Fibroblast of pulmonary artery (primary cell): ENCODE measurements at regions not wholly inside any gene's neighbourhood (a gene's known extent, or its start where the extent isn't known, plus 50 kb on each side); places are given as distances from the start of the nearest gene placed in this dataset.

Experiments used
- DNase-seq: peaks from one replicate; pipeline ENCODE4 v3.0.0-alpha.2; 2010; ENCODE audit warnings: low read depth
- H3K4me3 ChIP-seq: replicated peaks from 2 replicates; pipeline ENCODE4 v1.5.1; 2011; ENCODE audit warnings: low read depth, mild to moderate bottlenecking, control low read depth, low read length, moderate library complexity
- CTCF ChIP-seq: IDR thresholded peaks from 2 replicates; pipeline ENCODE4 v1.5.1; 2011; ENCODE audit warnings: mild to moderate bottlenecking, control low read depth, low read length, inconsistent platforms; ENCODE audit errors: missing control alignments

GRCh38 chr18:75563150-75563549 lies 135.6 kb upstream of the SMIM21 start:
- no peak for TF ChIP-seq CTCF

GRCh38 chr18:75562216-75562615 lies 134.7 kb upstream of the SMIM21 start:
- DNase-seq: no peak
- no peak for TF ChIP-seq CTCF
- H3K4me3 ChIP-seq: no peak overlapping the region

More at GRCh38 chr18:75563150-75563549, 135.6 kb upstream of the SMIM21 start:
- no peak for DNase-seq
- no peak overlapping the region for H3K4me3 ChIP-seq

- TF ChIP-seq CTCF: no peak
- DNase-seq: no peak
- no peak overlapping the region for H3K4me3 ChIP-seq
These were observed 131.3 kb upstream of the SMIM21 start for GRCh38 chr18:75558790-75559189.

- DNase-seq: no peak
- H3K4me3 ChIP-seq: no peak overlapping the region
- no peak for TF ChIP-seq CTCF
These were observed 129.3 kb upstream of the SMIM21 start for GRCh38 chr18:75556841-75557240.

DNA sequence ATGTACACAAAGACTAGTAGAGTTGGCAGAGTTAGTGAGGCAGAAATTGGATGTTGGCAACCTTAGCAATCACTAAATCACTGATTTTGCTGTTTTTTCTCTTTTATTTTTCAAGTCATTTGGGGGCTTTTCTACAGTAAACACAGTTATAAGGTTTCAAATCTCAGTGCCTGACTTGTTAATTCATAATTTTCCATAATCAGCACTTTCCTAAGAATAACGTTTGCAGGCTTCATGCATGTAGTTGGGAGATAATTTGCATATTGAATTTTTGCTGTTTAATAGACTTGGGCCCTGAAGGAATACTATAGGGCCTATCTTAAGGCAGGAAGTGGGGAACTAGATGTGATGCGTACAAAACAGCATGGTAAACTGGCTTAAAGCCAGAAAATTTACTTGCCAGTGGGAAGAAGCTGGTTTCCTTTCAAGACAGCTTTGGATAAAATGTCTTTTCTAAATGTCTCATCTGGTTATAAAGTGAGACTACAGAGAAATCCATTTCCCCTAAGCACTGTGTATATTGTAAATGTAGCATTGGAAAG lies 127.2 kb upstream of the SMIM21 start:
- no peak for DNase-seq
- no peak for TF ChIP-seq CTCF
- no peak overlapping the region for H3K4me3 ChIP-seq

DNA sequence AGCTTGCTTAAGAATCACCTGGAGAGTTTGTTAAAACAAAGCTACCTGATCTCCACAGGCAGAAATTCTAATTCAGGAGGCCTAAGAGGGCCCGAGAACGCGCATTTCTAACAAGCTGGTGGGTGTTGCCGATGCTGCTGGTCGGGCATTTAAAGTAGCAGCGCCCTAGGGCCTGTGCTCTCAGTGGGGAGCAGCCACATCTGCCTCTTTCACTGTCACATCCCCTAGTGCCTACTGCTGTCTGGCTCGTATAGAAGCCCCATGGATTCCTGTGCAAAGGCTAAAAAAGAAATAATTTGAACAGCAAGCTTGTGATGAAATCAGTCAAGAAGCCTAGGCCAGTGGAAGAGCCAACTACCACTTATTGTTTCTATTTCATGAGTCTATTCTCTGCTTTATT lies 126.7 kb upstream of the SMIM21 start:
- DNase-seq: no peak
- no peak for TF ChIP-seq CTCF
- no peak overlapping the region for H3K4me3 ChIP-seq

DNA sequence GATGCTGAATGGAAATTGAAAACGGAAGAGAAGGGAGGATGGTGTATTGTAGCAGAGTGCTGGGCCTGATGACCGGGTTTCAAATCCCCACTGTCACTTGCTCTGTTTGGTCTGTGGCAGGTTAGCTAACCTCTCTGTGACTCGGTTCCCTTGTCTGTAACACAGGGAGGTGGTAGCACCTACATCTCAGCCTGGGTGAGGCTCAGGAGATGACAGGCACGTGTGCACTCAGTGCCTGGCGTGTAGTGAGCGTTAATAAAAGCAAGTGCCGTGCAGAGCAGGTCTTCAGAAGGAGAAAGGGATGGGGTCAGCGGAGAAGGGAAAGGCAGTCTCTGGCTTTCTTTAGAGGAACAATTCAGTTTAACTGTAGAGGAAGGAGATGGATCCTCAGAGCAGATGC lies 125.5 kb upstream of the SMIM21 start:
- no peak overlapping the region for H3K4me3 ChIP-seq
- no peak for DNase-seq
- TF ChIP-seq CTCF: no peak
